Calu3 (cell line): ENCODE measurements at regions not wholly inside any gene's neighbourhood (a gene's known extent, or its start where the extent isn't known, plus 50 kb on each side); places are given as distances from the start of the nearest gene placed in this dataset.

Experiments used
- BruUV-seq: library from RNA; stranded (reverse); fragments of 400-500 nt; replicated peaks from 2 replicates; lab custom pipeline; 2021; lab: Mats Ljungman, UMichigan
- CTCF ChIA-PET: fragments of 300-600 bp; sonication (Branson Sonifier 250); formaldehyde crosslinking; loops from one replicate; lab custom pipeline; 2022; ENCODE audit warnings: antibody characterized with exemption; lab: Charles Lee
- DNase-seq: peaks from one replicate; pipeline ENCODE4 v3.0.0; 2022
- H3K27ac Mint-ChIP-seq: one replicate; pipeline ENCODE4 v1.8.0; 2022; ENCODE audit warnings: mixed read lengths; ENCODE audit not compliant: unreplicated experiment
- H3K27me3 Mint-ChIP-seq: one replicate; pipeline ENCODE4 v1.8.0; 2022; ENCODE audit warnings: mixed read lengths; ENCODE audit not compliant: unreplicated experiment
- H3K36me3 Mint-ChIP-seq: one replicate; pipeline ENCODE4 v1.8.0; 2022; ENCODE audit warnings: mild to moderate bottlenecking, moderate library complexity, mixed read lengths; ENCODE audit not compliant: insufficient read depth, unreplicated experiment
- H3K4me1 Mint-ChIP-seq: one replicate; pipeline ENCODE4 v1.8.0; 2022; ENCODE audit warnings: mild to moderate bottlenecking, low read depth, mixed read lengths; ENCODE audit not compliant: unreplicated experiment
- H3K4me3 Mint-ChIP-seq: one replicate; pipeline ENCODE4 v1.8.0; 2022; ENCODE audit warnings: mild to moderate bottlenecking, low read depth, moderate library complexity, mixed read lengths; ENCODE audit not compliant: unreplicated experiment
- H3K9me3 Mint-ChIP-seq: one replicate; pipeline ENCODE4 v1.8.0; 2022; ENCODE audit warnings: low read depth, mixed read lengths; ENCODE audit not compliant: unreplicated experiment
- intact Hi-C: fragments of 100-400 bp; cut with micrococcal nuclease; formaldehyde crosslinking; loops from one replicate; pipeline ENCODE4 v1.10.0; 2022; ENCODE audit not compliant: unreplicated experiment
- TF ChIP-seq, protein P1 (sequence below): fragments of 200-600 bp; IDR thresholded peaks from one replicate; pipeline ENCODE4 v1.8.0; 2022; ENCODE audit warnings: antibody characterized with exemption; ENCODE audit not compliant: unreplicated experiment

DNA sequence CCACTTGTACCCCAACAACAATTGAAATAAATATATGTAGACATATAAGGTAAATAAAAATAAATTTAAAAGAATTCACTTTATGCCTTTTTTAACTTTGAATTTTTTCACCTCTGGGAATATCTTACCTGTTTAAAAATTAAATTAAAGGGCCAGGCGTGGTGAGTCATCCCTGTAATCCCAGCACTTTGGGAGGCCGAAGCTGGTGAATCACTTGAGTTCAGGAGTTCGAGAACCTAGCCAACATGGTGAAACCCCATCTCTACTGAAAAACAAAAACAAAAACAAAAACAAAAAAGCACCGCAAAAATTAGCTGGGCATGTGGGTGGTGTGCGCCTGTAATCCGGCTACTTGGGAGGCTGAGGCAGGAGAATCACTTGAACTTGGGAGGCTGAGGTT, 164.8 kb downstream of the AASDH start:
- peaks cover 14% of the 10 kb centered on the region for H3K4me1 Mint-ChIP-seq
- no peak for DNase-seq
- H3K36me3 Mint-ChIP-seq, result no peaks in the 10 kb centered on the region
- BruUV-seq, result no TSS peak
- no peaks in the 10 kb centered on the region for H3K9me3 Mint-ChIP-seq
- CTCF ChIA-PET, result no interaction called here
- intact Hi-C loops, result no loop called here
- H3K27me3 Mint-ChIP-seq, result no peaks in the 10 kb centered on the region
- H3K4me3 Mint-ChIP-seq, result no peak overlapping the region
- TF ChIP-seq, protein P1, sequence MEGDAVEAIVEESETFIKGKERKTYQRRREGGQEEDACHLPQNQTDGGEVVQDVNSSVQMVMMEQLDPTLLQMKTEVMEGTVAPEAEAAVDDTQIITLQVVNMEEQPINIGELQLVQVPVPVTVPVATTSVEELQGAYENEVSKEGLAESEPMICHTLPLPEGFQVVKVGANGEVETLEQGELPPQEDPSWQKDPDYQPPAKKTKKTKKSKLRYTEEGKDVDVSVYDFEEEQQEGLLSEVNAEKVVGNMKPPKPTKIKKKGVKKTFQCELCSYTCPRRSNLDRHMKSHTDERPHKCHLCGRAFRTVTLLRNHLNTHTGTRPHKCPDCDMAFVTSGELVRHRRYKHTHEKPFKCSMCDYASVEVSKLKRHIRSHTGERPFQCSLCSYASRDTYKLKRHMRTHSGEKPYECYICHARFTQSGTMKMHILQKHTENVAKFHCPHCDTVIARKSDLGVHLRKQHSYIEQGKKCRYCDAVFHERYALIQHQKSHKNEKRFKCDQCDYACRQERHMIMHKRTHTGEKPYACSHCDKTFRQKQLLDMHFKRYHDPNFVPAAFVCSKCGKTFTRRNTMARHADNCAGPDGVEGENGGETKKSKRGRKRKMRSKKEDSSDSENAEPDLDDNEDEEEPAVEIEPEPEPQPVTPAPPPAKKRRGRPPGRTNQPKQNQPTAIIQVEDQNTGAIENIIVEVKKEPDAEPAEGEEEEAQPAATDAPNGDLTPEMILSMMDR, result no peak
- no peak overlapping the region for H3K27ac Mint-ChIP-seq

DNA sequence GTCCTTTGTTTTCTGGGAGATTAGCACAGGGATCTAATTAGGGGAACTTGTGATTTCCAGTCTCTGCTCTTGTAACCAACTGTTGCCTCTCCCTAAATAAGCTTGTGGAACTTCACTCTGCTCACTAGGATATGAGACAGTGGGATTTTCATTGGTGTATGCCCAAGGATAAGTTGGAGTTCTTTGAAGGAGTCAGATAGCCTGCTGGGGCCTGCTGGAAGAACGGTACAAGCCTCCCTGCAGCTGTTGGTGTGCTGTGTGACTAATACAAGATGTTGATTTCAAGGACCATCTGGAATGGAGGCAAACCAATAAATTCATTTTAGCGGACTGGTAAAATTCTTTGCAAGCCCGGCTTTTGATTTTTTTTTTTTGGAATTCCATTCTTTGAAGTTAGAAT, 167.0 kb downstream of the AASDH start:
- H3K9me3 Mint-ChIP-seq, result no peaks in the 10 kb centered on the region
- peaks cover 29% of the 10 kb centered on the region for H3K4me1 Mint-ChIP-seq
- CTCF ChIA-PET, result no interaction called here
- H3K27me3 Mint-ChIP-seq, result no peaks in the 10 kb centered on the region
- H3K4me3 Mint-ChIP-seq, result no peak overlapping the region
- DNase-seq, result no peak
- no peak overlapping the region for H3K27ac Mint-ChIP-seq
- intact Hi-C loops, result no loop called here
- BruUV-seq, result no TSS peak
- H3K36me3 Mint-ChIP-seq, result no peaks in the 10 kb centered on the region
- TF ChIP-seq, protein P1, result no peak

DNA sequence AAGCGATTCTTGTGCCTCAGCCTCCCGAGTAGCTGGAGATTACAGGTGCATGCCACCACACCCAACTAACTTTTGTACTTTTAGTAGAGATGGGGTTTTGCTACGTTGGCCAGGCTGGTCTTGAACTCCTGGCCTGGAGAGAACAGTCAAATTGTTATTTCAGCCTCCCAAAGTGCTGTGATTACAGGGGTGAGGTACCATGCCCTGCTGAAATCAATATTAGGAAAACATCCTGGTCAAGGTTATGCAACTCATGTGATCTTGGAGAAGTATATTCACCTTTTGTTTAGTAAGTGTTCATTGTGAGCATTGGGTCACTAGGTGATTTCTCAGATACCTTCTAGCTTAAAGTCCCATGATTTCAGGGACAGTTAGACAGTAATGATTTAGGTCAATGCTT, 167.8 kb downstream of the AASDH start:
- Mint-ChIP-seq H3K4me3 (no peak overlapping the region), H3K27me3 (no peaks in the 10 kb centered on the region), H3K36me3 (no peaks in the 10 kb centered on the region), H3K4me1 (peaks cover 29% of the 10 kb centered on the region), H3K27ac (no peak overlapping the region), H3K9me3 (no peaks in the 10 kb centered on the region)
- BruUV-seq, result no TSS peak
- DNase-seq, result no peak
- CTCF ChIA-PET, result no interaction called here
- TF ChIP-seq, protein P1, result no peak
- intact Hi-C loops, result loop anchor here (5.0 kb wide), 1 partner anchor 73 kb away; no protein-coding TSS in a partner anchor

DNA sequence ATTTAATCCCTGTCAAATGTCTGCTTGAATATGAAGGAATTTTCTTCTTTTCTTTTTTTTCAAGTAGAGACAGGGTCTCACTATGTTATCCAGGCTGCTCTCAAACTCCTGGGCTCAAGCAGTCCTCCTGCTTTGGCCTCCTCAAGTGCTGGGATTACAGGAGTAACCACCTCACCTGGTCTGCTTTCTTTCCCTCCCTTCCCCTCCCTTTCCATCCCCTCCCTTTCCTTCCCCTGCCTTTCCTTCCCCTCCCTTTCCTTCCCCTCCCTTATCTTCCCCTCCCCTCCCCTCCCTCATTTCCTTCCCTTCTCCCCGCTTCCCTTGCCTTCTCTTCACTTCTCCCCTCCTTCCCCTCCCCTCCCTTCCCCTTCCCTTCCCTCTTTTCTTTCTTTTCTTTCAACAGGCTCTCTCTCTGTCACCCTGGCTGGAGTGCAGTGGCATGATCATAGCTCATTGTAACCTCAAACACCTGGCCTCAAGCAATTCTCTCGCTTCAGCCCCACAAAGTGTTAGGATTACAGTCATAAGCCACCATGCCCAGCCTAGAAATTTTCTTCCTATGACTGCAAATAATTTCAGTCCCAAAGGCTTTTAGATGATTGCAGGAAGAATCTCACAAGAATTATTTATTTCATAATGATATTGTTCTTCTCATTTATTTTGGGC, 168.9 kb downstream of the AASDH start:
- H3K9me3 Mint-ChIP-seq, result no peaks in the 10 kb centered on the region
- no peak overlapping the region for H3K4me3 Mint-ChIP-seq
- no peaks in the 10 kb centered on the region for H3K36me3 Mint-ChIP-seq
- H3K4me1 Mint-ChIP-seq, result peaks cover 29% of the 10 kb centered on the region
- no TSS peak for BruUV-seq
- TF ChIP-seq, protein P1, result no peak
- H3K27ac Mint-ChIP-seq, result no peak overlapping the region
- CTCF ChIA-PET, result no interaction called here
- intact Hi-C loops, result loop anchor here (5.0 kb wide), 1 partner anchor 74 kb away; no protein-coding TSS in a partner anchor
- no peaks in the 10 kb centered on the region for H3K27me3 Mint-ChIP-seq
- DNase-seq, result no peak
